GM19452 (cell line): ENCODE measurements at regions not wholly inside any gene's neighbourhood (a gene's known extent, or its start where the extent isn't known, plus 50 kb on each side); places are given as distances from the start of the nearest gene placed in this dataset.
A peak's percentile ranks its signal among the peaks of the same experiment; 100 is the strongest.
"Not testable (repeated sequence)": the region's sequence is repeated elsewhere in the genome, so short reads cannot be mapped to it uniquely, and the experiment has no call there.

Experiments
- ATAC-seq: cut with Tn5 transposase; IDR thresholded peaks from one replicate; pipeline ENCODE4 v1.9.1; 2021; ENCODE audit not compliant: unreplicated experiment

DNA sequence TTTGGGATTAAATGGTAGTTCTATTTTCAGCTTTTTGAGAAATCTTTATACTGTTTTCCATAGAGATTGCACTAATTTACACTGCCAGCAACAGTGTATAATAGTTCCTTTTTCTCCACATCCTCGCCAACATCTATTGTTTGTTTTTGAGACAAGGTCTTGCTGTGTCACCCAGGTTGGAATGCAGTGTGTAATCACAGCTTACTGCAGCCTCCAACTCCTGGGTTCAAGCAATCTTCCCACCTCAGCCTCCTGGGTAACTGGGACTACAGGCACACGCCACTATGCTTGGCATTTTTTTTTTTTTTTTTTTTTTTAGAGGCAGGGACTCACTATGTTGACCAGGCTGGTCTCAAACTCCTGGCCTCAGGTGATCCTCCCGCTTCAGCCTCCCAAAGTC lies 164.5 kb upstream of the CXADR start:
- ATAC-seq: no peak

DNA sequence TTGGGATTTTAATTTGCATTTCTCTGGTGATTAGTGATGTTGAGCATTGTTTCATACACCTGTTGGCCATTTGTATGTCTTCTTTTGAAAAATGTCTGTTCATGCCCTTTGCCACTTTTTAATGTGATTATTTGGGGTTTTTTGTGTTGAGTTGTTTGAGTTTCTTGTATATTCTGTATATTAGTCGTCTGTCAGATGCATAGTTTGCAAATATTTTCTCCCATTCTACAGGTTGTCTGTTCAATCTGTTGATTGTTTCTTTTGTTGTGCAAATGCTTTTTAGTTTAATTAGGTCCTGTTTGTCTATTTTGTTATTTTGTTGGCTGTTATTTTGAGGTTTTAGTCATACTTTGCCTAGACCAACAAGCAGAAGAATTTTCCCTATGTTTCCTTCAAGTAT lies 164.0 kb upstream of the CXADR start:
- ATAC-seq: no peak

DNA sequence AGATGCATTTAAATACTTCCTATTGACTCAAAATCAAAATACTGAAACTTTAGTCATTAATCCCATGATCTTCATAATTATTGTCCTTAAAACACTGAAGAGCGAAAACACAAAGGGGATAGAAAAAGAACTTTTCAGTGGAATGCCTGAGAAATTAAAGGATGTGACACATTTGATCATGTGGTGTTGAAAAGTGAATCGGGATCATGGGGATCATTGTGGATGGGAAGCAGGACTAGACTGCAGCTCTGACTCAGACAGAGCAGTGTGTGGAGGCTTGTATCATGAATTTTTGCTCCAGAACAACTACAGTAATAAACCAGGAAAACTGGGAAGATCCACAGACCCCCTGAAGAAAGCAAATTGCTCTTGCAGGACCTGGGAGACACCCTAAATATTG lies 161.1 kb upstream of the CXADR start:
- ATAC-seq: no peak

- no peak for ATAC-seq
These were observed 159.7 kb upstream of the CXADR start for GRCh38 chr21:17352996-17353655.

DNA sequence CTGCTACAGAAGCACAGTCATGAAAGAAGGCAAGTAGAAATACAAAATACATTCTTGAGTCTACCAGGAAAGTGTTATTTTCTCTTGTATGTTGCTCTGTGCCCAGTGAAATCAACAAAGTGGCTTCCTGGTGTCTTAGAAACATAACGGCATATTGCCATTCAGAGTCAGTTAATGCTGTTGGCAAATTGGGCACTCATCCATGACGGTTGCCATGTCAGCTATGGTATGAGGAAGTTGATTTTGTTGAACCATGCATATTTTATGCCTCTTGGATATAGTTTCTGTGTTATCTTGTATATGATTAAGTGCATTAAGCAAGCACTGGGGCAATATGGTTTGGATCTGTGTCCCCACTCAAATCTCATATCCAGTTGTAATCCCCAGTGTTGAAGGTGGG lies 153.1 kb upstream of the CXADR start:
- ATAC-seq: no peak

GRCh38 chr21:17368748-17369363 lies 144.0 kb upstream of the CXADR start:
- no peak for ATAC-seq

DNA sequence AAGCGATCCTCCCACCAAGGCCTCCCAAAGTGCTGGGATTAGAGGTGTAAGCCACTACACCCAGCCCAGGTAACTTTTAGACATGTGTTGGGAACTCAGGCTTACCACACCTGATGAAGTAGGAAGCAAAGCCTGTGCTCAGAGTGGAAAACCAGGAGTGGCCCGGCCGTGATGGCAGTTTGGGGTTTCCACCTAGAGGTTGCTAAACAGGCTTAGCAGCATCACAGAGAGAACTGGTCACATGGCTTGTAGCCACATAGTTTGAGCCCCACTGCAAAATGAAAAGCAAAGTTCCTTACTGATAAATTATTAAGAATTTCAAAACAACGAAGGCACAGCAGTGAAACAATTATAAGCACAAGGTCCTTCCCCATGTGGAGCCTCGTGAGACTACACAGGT lies 142.6 kb upstream of the CXADR start:
- ATAC-seq: no peak

DNA sequence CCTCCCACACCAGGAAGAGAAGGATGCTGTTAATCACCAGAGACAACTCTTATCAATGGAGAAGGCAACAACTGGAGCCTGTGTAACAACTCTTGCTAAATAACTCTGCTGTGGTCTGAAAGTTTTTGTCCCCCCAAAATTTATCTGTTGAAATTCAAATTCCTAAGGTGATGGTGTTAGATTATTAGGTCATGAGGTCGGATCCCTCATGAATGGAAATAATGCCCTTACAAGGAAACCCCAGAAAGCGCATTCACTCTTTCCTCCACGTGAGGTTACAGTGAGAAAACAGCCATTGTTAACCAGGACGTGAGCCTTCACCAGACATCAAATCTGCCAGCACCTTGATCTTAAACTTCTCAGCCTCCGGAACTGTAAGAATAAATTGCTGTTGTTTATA lies 141.9 kb upstream of the CXADR start:
- no peak for ATAC-seq

GRCh38 chr21:17371450-17371849 lies 141.4 kb upstream of the CXADR start:
- ATAC-seq: no peak

- ATAC-seq: no peak
These were observed 140.6 kb upstream of the CXADR start for GRCh38 chr21:17372200-17372599.

DNA sequence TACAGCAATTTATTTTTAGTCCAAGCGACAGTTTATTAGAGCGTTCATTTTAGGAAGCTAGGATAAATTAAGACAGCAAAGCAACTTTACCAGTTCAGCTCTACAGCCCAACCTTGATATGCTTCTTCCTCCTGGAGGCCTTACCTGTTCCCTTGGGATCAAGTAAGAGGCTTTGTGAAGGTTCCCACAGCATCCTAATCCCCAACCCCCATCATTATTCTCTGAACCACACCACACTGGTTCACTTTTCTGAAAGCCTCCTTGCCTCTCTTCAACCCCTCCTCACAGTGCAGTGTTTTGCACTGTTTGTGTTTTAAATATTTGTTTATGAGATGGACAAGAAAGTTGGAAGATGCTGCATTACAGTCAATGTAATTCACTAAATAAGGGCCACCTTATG lies 126.3 kb upstream of the CXADR start:
- ATAC-seq: no peak

DNA sequence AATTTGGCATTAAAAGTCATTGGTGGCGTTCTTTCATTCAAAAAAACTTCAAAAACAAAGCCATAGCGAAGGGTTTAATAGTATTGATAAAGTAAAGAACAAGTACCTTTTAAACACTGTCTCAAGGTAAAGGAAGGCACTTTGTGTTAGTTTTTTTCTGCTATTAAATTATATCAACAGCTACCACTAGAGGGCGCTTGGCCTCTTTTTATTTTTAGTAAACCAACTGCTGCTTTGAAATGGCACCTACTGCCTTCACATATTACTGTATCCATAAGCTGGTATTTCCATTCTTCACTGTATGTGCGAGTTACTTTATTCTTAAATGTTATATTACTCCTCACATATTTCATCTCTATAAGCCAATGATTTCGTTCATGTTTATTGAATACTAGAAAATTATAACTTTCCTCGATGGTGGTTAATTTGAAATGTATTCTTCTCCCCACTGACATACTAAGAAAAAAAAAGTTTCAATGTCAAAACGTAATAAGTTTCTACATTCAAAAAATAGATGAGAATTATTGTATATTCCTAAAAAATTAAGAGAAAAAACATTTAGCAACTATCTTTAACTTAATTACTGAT lies 125.7 kb upstream of the CXADR start:
- peak; percentile 69 for ATAC-seq

DNA sequence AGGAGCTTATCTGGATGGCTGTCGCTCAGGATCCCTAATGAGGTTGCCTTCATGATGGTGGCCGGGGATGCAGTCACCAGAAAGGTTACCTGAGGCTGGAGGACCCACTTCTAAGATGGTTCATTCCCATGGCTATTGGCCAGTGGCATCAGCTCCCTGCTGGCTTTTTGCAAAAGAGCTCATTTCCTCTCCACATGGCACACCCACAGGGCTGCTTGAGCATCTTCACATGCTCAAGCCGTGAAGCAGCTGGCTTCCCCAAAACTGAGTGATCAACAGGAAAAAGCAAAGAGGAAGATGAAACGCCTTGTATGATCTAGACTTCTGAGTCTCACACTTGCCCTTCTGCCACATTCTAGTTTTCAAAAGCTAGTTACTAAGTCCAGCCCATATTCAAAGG lies 124.6 kb upstream of the CXADR start:
- no peak for ATAC-seq

GRCh38 chr21:17389311-17389710 lies 123.5 kb upstream of the CXADR start:
- ATAC-seq: no peak

GRCh38 chr21:17390569-17390968 lies 122.3 kb upstream of the CXADR start:
- ATAC-seq: no peak

DNA sequence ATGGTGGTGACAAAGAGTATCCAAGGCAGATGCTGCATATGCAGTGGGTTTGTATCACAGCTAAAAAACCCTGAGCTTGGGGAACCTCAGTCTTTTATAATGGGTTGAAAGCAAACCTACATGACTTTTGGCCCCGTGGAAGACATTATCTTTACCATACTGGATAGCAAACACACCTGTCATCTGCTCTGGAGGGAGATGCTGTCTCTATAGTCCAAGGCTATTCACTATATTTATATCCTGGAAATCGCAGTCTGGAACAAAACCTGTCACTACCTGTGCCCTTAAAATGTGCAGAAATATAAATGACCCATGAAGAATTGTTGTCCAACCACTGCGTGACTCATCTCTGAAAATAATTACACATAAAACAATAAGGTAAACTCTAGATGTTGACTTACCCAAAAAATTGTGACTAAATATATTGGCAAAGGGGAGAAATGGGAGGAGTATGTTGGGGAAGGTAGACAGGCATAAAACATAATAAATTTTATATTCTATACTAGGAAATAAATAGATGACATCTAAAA lies 121.0 kb upstream of the CXADR start:
- ATAC-seq: no peak

DNA sequence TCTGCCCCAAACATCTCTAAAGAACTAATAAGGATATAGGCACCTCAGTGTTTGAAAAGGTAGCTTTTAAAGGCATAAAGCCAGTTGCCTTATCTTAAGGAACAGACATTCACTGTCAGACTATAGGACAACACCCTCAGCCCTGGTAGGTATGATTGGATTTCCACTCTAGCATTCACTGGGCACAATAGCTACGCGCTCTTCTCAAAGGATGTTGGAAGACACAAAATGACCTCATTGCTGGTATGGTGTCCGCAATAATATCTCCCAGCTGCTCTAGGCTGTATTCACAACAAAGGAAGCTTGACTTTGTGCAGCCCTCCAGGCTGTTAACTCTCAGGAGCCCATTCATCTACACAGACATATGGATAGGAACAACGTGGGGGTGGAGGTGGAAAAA lies 119.4 kb upstream of the CXADR start:
- no peak for ATAC-seq

DNA sequence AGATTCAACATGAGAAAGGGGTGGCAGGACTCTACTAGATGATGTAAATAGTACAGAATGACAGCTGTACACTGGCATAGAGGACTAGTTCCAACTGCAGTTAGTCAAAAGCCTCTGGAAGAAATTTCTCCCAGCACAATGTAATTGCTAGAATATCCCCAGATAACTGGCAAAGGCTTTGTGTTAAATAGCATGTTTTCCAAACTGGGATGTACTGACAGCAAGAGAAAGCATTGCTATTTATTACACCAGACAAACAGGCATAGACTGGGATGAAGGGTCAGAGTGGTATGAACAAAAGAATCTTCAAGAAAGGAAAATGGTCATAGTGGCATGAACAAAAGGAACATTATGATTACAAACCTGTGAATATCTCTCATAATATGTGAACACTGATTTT lies 115.9 kb upstream of the CXADR start:
- ATAC-seq: no peak

- no peak for ATAC-seq
These were observed 115.1 kb upstream of the CXADR start for GRCh38 chr21:17397703-17398102.

- not testable (repeated sequence) for ATAC-seq
These were observed 113.9 kb upstream of the CXADR start for GRCh38 chr21:17398954-17399353.

DNA sequence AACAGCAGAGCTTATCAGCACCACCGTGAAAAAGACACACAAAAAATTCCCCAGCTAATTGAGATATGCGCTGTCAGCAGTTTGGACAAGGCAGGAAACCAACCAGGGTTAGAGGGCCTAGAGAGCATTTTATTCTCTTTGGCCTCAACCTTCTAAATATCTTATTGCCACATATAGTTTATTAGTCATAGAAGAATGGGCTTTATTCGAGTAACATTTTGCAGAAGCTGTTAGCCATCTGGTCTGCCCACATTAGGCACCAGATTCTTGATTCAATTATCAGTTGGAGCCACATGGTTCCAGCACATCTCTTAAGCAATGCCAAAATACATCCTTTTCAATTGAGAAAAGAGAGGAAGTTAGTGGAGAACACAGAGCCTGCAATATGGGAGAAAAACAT lies 109.9 kb upstream of the CXADR start:
- no peak for ATAC-seq

GRCh38 chr21:17406202-17406601 lies 106.6 kb upstream of the CXADR start:
- ATAC-seq: no peak
